Lung (tissue), 11 donors: ENCODE measurements at regions not wholly inside any gene's neighbourhood (a gene's known extent, or its start where the extent isn't known, plus 50 kb on each side); places are given as distances from the start of the nearest gene placed in this dataset.

Experiments
- ATAC-seq: fragments of 200-7000 bp; cut with Tn5 transposase; one replicate; pipeline ENCODE4 v1.9.1; 2020; ENCODE audit warnings: moderate number of reproducible peaks; ENCODE audit not compliant: insufficient read depth, low FRiP score
- DNase-seq, 3 donors: peaks; one replicate each; pipeline ENCODE4 v3.0.0-alpha.2; 2013 to 2017
- H3K27ac ChIP-seq, 2 donors: one replicate each; pipeline ENCODE4 v1.5.1; 2013; ENCODE audit warnings: mild to moderate bottlenecking in 2 of 2, moderate library complexity in 2 of 2, control low read depth in 1 of 2, inconsistent platforms in 1 of 2, low read depth in 1 of 2, low read length in 1 of 2
- H3K27me3 ChIP-seq, 3 donors: one replicate each; pipeline ENCODE4 v1.5.1; 2013; ENCODE audit warnings: low read length in 2 of 3; ENCODE audit not compliant: control insufficient read depth in 3 of 3, insufficient read depth in 3 of 3
- H3K36me3 ChIP-seq, 4 donors: one replicate each; pipeline ENCODE4 v1.5.1; 2013; ENCODE audit warnings: low read length in 4 of 4, mild to moderate bottlenecking in 1 of 4, moderate library complexity in 1 of 4; ENCODE audit not compliant: control insufficient read depth in 4 of 4, insufficient read depth in 4 of 4
- H3K4me1 ChIP-seq, 5 donors: one replicate each; pipeline ENCODE4 v1.5.1; 2013; ENCODE audit warnings: low read length in 5 of 5, mild to moderate bottlenecking in 2 of 5, moderate library complexity in 1 of 5; ENCODE audit not compliant: control insufficient read depth in 5 of 5, insufficient read depth in 5 of 5
- H3K4me3 ChIP-seq: one replicate; pipeline ENCODE4 v1.5.1; 2013; ENCODE audit warnings: mild to moderate bottlenecking, control low read depth, moderate library complexity
- H3K9ac ChIP-seq, 2 donors: one replicate each; pipeline ENCODE4 v1.5.1; 2013; ENCODE audit warnings: low read length in 2 of 2, control low read depth in 1 of 2; ENCODE audit not compliant: insufficient read depth in 1 of 2
- H3K9me3 ChIP-seq, 4 donors: one replicate each; pipeline ENCODE4 v1.5.1; 2013; ENCODE audit warnings: low read length in 3 of 4, mild to moderate bottlenecking in 1 of 4, moderate library complexity in 1 of 4; ENCODE audit not compliant: control insufficient read depth in 4 of 4, insufficient read depth in 3 of 4
- CTCF ChIP-seq: IDR thresholded peaks from 2 replicates; pipeline ENCODE4 v1.5.1; 2012; ENCODE audit warnings: mild to moderate bottlenecking; ENCODE audit errors: control extremely low read depth, extremely low read depth
- WGBS, 2 donors: extraction: QIAGEN DNeasy Blood & Tissue Kit; methylation state at CpG; one replicate each; pipeline ENCODE4 v1.1.7; 2013; 5-methylcytosine and 5-hydroxymethylcytosine counted together
- donor health status: control.
- donor health status: control.
- donor health status: Bipolar disorder and iron deficiency.
- donor health status: healthy.
- donor health status: DM: yes; HTN: yes; CAD: no.

GRCh38 chr7:42743077-42743858 is 168.6 kb downstream of the C7orf25 start:
- no peak for TF ChIP-seq CTCF
- no peak for ATAC-seq

GRCh38 chr7:42742318-42742717 is 169.6 kb downstream of the C7orf25 start:
- Histone ChIP-seq H3K4me3 (no peak overlapping the region), H3K36me3 (no peaks in the 10 kb centered on the region), H3K9me3 (no peaks in the 10 kb centered on the region), H3K4me1 (no peaks in the 10 kb centered on the region), H3K27me3 (no peaks in the 10 kb centered on the region), H3K9ac (no peak overlapping the region), H3K27ac (no peak overlapping the region)
- ATAC-seq (no peak), DNase-seq (no peak)
- WGBS, 2 donors = 60 to 74% methylated on average over 3 of the region's 3 CpGs
- TF ChIP-seq CTCF = no peak

More at GRCh38 chr7:42743077-42743858, 168.6 kb downstream of the C7orf25 start:
- WGBS, 2 donors = 70 to 79% methylated on average over 2 of the region's 2 CpGs
- Histone ChIP-seq H3K9ac (no peak overlapping the region), H3K27me3 (no peaks in the 10 kb centered on the region), H3K27ac (no peak overlapping the region), H3K4me1 (no peaks in the 10 kb centered on the region), H3K9me3 (no peaks in the 10 kb centered on the region), H3K4me3 (no peak overlapping the region), H3K36me3 (no peaks in the 10 kb centered on the region)
- DNase-seq = no peak

DNA sequence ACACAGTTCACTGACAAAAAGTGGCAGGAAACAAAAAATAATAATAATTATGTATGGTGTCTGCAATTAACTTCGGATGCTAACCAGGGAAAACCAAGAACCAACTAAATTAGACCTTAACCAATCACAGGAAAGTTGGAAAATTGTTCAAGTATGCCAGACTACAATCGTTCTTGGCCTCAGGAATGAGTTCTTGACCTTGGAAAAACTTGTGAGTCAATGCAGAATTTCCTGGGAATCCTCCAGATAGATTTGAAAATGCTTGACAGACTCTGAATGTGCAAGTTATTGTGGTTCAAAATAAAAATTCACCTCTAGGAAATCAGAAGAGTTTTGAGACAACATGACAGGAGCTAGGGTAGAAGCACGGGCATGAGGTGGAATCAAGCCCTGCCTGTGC is 171.5 kb downstream of the C7orf25 start:
- TF ChIP-seq CTCF = no peak
- H3K9ac ChIP-seq = no peak overlapping the region
- no peaks in the 10 kb centered on the region for H3K4me1 ChIP-seq
- H3K36me3 ChIP-seq = no peaks in the 10 kb centered on the region
- H3K27ac ChIP-seq = no peak overlapping the region
- 63 to 78% methylated on average over 3 of the region's 3 CpGs for WGBS, 2 donors
- no peak overlapping the region for H3K4me3 ChIP-seq
- no peaks in the 10 kb centered on the region for H3K27me3 ChIP-seq
- DNase-seq (no peak), ATAC-seq (no peak)
- no peaks in the 10 kb centered on the region for H3K9me3 ChIP-seq

GRCh38 chr7:42739638-42740037 is 172.2 kb downstream of the C7orf25 start:
- H3K9me3 ChIP-seq = no peaks in the 10 kb centered on the region

More at GRCh38 chr7:42739638-42740037, 172.2 kb downstream of the C7orf25 start:
- H3K27ac ChIP-seq = no peak overlapping the region
- TF ChIP-seq CTCF = no peak
- ATAC-seq (no peak), DNase-seq (peak in 1 of 3 donors; percentile 25)
- WGBS, 2 donors = 79 to 86% methylated on average over 8 of the region's 8 CpGs
- H3K36me3 ChIP-seq = no peaks in the 10 kb centered on the region
- H3K9ac ChIP-seq = no peak overlapping the region
- H3K4me1 ChIP-seq = no peaks in the 10 kb centered on the region
- no peak overlapping the region for H3K4me3 ChIP-seq
- no peaks in the 10 kb centered on the region for H3K27me3 ChIP-seq
